K562 (cell line): ENCODE measurements at regions not wholly inside any gene's neighbourhood (a gene's known extent, or its start where the extent isn't known, plus 50 kb on each side); places are given as distances from the start of the nearest gene placed in this dataset.

Experiments used
- ATAC-seq: fragments of 200-7000 bp; cut with Tn5 transposase; 3 replicates; pipeline ENCODE4 v1.9.1; 2020; ENCODE audit warnings: moderate library complexity
- BruUV-seq: library from RNA; stranded (reverse); fragments of 400-500 nt; replicated peaks from 2 replicates; lab custom pipeline; 2021; lab: Mats Ljungman, UMichigan
- CTCF ChIA-PET: fragments of 300-600 bp; formaldehyde crosslinking; extraction: SDS; loops from one replicate; lab custom pipeline; 2021; ENCODE audit warnings: low intra/inter-chr PET ratio; lab: Yijun Ruan, JAX
- POLR2A ChIA-PET: fragments of 300-600, 350-650 bp; sonication (Branson Sonifier 250); formaldehyde crosslinking; extraction: SDS; loops from one replicate; lab custom pipeline; 2021; ENCODE audit warnings: antibody characterized with exemption, inconsistent platforms; lab: Yijun Ruan, JAX
- DNase-seq, 4 experiments: peaks; one replicate each; pipeline versions ENCODE4 v3.0.0 to v3.0.0-alpha.2; 2011 to 2018; ENCODE audit warnings: low spot score in 3 of 4, mixed read lengths in 3 of 4; ENCODE audit errors: extremely low read depth in 1 of 4
- FAIRE-seq: peaks from 2 replicates; lab custom pipeline; 2011; peaks lifted over from hg19 to GRCh38; lab: Jason Lieb, UNC
- H2AFZ ChIP-seq: 2 replicates; pipeline ENCODE4 v1.6.0; 2011; ENCODE audit warnings: low read depth, low read length, control low read depth, inconsistent platforms
- H3K27ac ChIP-seq: fragments of 200-600 bp; 3 replicates; pipeline ENCODE4 v1.8.0; 2011; ENCODE audit warnings: low read depth, mild to moderate bottlenecking, control low read depth, inconsistent platforms, low read length, moderate library complexity, mixed read lengths; ENCODE audit errors: extremely low read depth
- H3K27me3 ChIP-seq, 2 experiments: fragments of 300-600 bp in 1 of 2; 2 replicates in 1 of 2; 3 replicates in 1 of 2; pipeline versions ENCODE4 v1.6.0 to v1.8.0; 2011; ENCODE audit warnings: inconsistent platforms in 2 of 2, low read length in 2 of 2, mild to moderate bottlenecking in 1 of 2, mixed read lengths in 1 of 2, moderate library complexity in 1 of 2; ENCODE audit not compliant: control insufficient read depth in 2 of 2, insufficient read depth in 2 of 2
- H3K36me3 ChIP-seq: fragments of 300-600 bp; 3 replicates; pipeline ENCODE4 v1.8.0; 2011; ENCODE audit warnings: mild to moderate bottlenecking, low read length, inconsistent platforms; ENCODE audit not compliant: control insufficient read depth, insufficient read depth
- H3K4me1 ChIP-seq, 2 experiments: fragments of 200-600 bp in 1 of 2; replicated peaks in 1 of 2; 2 replicates in 1 of 2; 3 replicates in 1 of 2; pipeline versions ENCODE4 v1.5.1 to v1.8.0; 2011; ENCODE audit warnings: inconsistent platforms in 2 of 2, low read length in 2 of 2, mild to moderate bottlenecking in 1 of 2, mixed read lengths in 1 of 2, moderate library complexity in 1 of 2; ENCODE audit not compliant: control insufficient read depth in 2 of 2, insufficient read depth in 2 of 2
- H3K4me2 ChIP-seq: 2 replicates; pipeline ENCODE4 v1.6.1; 2011; ENCODE audit warnings: low read length, control low read depth, inconsistent platforms, mixed read lengths; ENCODE audit not compliant: insufficient read depth
- H3K4me3 ChIP-seq: fragments of 200-600 bp; sonication (generic), shearing (Covaris generic); 2 replicates; pipeline ENCODE4 v1.5.1; 2016; ENCODE audit warnings: control low read depth, inconsistent platforms
- H3K79me2 ChIP-seq: fragments of 200-600 bp; 3 replicates; pipeline ENCODE4 v1.8.0; 2011; ENCODE audit warnings: low read length, inconsistent platforms; ENCODE audit not compliant: control insufficient read depth, insufficient read depth
- H3K9ac ChIP-seq, 2 experiments: 2 replicates each; pipeline versions ENCODE4 v1.6.0 to v1.6.1; 2011; ENCODE audit warnings: low read depth in 2 of 2, low read length in 2 of 2, control low read depth in 1 of 2, inconsistent platforms in 1 of 2, mild to moderate bottlenecking in 1 of 2, mixed read lengths in 1 of 2; ENCODE audit not compliant: insufficient read depth in 1 of 2
- H3K9me1 ChIP-seq: one replicate; pipeline ENCODE4 v1.6.0; 2011; ENCODE audit warnings: inconsistent platforms, mild to moderate bottlenecking, low read length, moderate library complexity; ENCODE audit not compliant: control insufficient read depth, insufficient read depth
- H3K9me3 ChIP-seq: replicated peaks from 2 replicates; pipeline ENCODE4 v1.5.1; 2011; ENCODE audit warnings: low read depth, low read length, inconsistent platforms; ENCODE audit not compliant: control insufficient read depth, insufficient read depth
- H4K20me1 ChIP-seq: replicated peaks from 2 replicates; pipeline ENCODE4 v1.6.1; 2011; ENCODE audit warnings: low read length, inconsistent platforms, mixed read lengths; ENCODE audit not compliant: control insufficient read depth, insufficient read depth
- DMBX1 ChIP-seq: fragments of 250-450 bp; sonication (Bioruptor Pico); IDR thresholded peaks from 2 replicates; pipeline ENCODE4 v1.8.0; 2022; ENCODE audit warnings: inconsistent platforms, mild to moderate bottlenecking, moderate library complexity, borderline replicate concordance
- HDAC1 ChIP-seq, 2 experiments: fragments of 450-650 bp; IDR thresholded peaks; 2 replicates each; pipeline ENCODE4 v1.6.1; 2016 to 2017; ENCODE audit warnings: inconsistent platforms in 1 of 2, mild to moderate bottlenecking in 1 of 2, moderate library complexity in 1 of 2
- ILK ChIP-seq: fragments of 450-650 bp; IDR thresholded peaks from 2 replicates; pipeline ENCODE4 v1.6.1; 2016; ENCODE audit warnings: missing genetic modification characterization, low read depth, mild to moderate bottlenecking, missing compliant biosample characterization, moderate library complexity, borderline replicate concordance
- MAZ ChIP-seq, 2 experiments: fragments of 450-650 bp in 1 of 2; sonication (generic) in 1 of 2; formaldehyde crosslinking; IDR thresholded peaks in 1 of 2; conservative IDR thresholded peaks in 1 of 2; 2 replicates each; pipeline versions ENCODE4 v1.4.0 to v1.5.0; 2020; ENCODE audit warnings: mild to moderate bottlenecking in 1 of 2, missing genetic modification reagents in 1 of 2
- MIER1 ChIP-seq: fragments of 450-650 bp; IDR thresholded peaks from 2 replicates; pipeline ENCODE4 v1.6.1; 2016; ENCODE audit warnings: antibody characterized with exemption, mild to moderate bottlenecking, low read depth
- REST ChIP-seq, 2 experiments: fragments of 450-650 bp; formaldehyde crosslinking in 1 of 2; IDR thresholded peaks; 2 replicates each; pipeline versions ENCODE4 v1.4.0 to v1.6.1; 2014 to 2020; ENCODE audit warnings: mild to moderate bottlenecking in 2 of 2, borderline replicate concordance in 1 of 2, low read depth in 1 of 2
- SIN3A ChIP-seq, 2 experiments: fragments of 150-350 bp in 1 of 2; IDR thresholded peaks; 2 replicates each; pipeline ENCODE4 v1.6.1; 2011 to 2016; ENCODE audit warnings: borderline replicate concordance in 2 of 2, low read depth in 2 of 2, low read length in 2 of 2, mild to moderate bottlenecking in 2 of 2, moderate library complexity in 2 of 2; ENCODE audit not compliant: control insufficient read depth in 1 of 2
- ZNF639 ChIP-seq, 2 experiments: fragments of 200-800 bp in 1 of 2; sonication (Bioruptor generic) in 1 of 2; sonication (generic) in 1 of 2; formaldehyde crosslinking in 1 of 2; IDR thresholded peaks in 1 of 2; conservative IDR thresholded peaks in 1 of 2; 2 replicates each; pipeline versions ENCODE4 v1.5.0 to v1.6.1; 2016 to 2020; ENCODE audit warnings: missing compliant biosample characterization in 1 of 2, missing genetic modification characterization in 1 of 2, missing genetic modification reagents in 1 of 2
- WGBS: fragments of 100-300 bp; shearing (Covaris generic); methylation state at CpG from one replicate; pipeline ENCODE4 v1.1.6; 2016; ENCODE audit warnings: low coverage, mixed read lengths; ENCODE audit not compliant: insufficient coverage; ENCODE audit errors: missing lambda C conversion rate; 5-methylcytosine and 5-hydroxymethylcytosine counted together
- in situ Hi-C: fragments of 300-500 bp; cut with MboI; formaldehyde crosslinking; loops from 4 replicates; pipeline ENCODE4 v1.15.0; 2018; ENCODE audit warnings: inconsistent platforms, mixed read lengths
- intact Hi-C: fragments of 100-400 bp; cut with micrococcal nuclease; formaldehyde crosslinking; loops from 2 replicates; pipeline ENCODE4 v1.14.2; 2022

GRCh38 chr16:49158029-49158642 is 123.5 kb downstream of the CBLN1 start:
- Histone ChIP-seq H3K27ac (no peak overlapping the region), H4K20me1 (no peaks in the 10 kb centered on the region), H3K4me1 (no peaks in the 10 kb centered on the region), H3K27me3 (no peaks in the 10 kb centered on the region), H3K4me3 (no peak overlapping the region), H3K9me1 (no peaks in the 10 kb centered on the region), H3K36me3 (no peaks in the 10 kb centered on the region), H3K4me2 (no peak overlapping the region), H3K79me2 (no peaks in the 10 kb centered on the region), H3K9ac (no peak overlapping the region), H2AFZ (no peak overlapping the region), H3K9me3 (no peaks in the 10 kb centered on the region)
- DNase-seq (peak; percentile 47 to 64 (median 58)), ATAC-seq (peak; percentile 78), FAIRE-seq (no peak)
- ChIA-PET POLR2A (no interaction called here), CTCF (no interaction called here)
- BruUV-seq: no TSS peak
- in situ Hi-C loops (no loop called here), intact Hi-C loops (no loop called here)
- WGBS: 0% methylated on average over 2 of the region's 2 CpGs
- TF ChIP-seq MAZ (CRISPR knock-in tag; conservative IDR thresholded peaks at IDR 0.05 in 1 of 2, IDR thresholded peaks at IDR 0.05 in 1 of 2) (peak; percentile 17 to 83; a peak in 2 of 4 replicates), MIER1 (peak; percentile 97), DMBX1 (CRISPR knock-in tag) (peak; percentile 87), ILK (tag) (no peak), ZNF639 (CRISPR knock-in tag; conservative IDR thresholded peaks at IDR 0.05 in 1 of 2, IDR thresholded peaks at IDR 0.05 in 1 of 2) (peak; percentile 47 to 66; a peak in 1 of 4 replicates), REST (IDR thresholded peaks at IDR 0.05; ENCODE audit: borderline replicate concordance) (peak; percentile 100), REST (CRISPR knock-in tag; IDR thresholded peaks at IDR 0.05; ENCODE audit: low read depth) (peak; percentile 97), SIN3A (IDR thresholded peaks at IDR 0.05; ENCODE audit: borderline replicate concordance in 2 of 2, control insufficient read depth in 1 of 2, low read depth in 2 of 2, low read length in 2 of 2) (peak in 1 of 2 experiments; percentile 80; a peak in 1 of 4 replicates), HDAC1 (IDR thresholded peaks at IDR 0.05) (0 out of 4 replicates have a peak, but pooled peaks of 1 of the 2 experiments have one; percentile 34)
